HG03469 (cell line): ENCODE measurements at regions not wholly inside any gene's neighbourhood (a gene's known extent, or its start where the extent isn't known, plus 50 kb on each side); places are given as distances from the start of the nearest gene placed in this dataset.

Experiments used
- ATAC-seq: cut with Tn5 transposase; IDR thresholded peaks from one replicate; pipeline ENCODE4 v1.9.1; 2021; ENCODE audit warnings: mild to moderate bottlenecking, moderate library complexity, moderate number of reproducible peaks; ENCODE audit not compliant: unreplicated experiment

- ATAC-seq: no peak
Observed at GRCh38 chr18:60319129-60319528, 53.4 kb downstream of the MC4R start.

DNA sequence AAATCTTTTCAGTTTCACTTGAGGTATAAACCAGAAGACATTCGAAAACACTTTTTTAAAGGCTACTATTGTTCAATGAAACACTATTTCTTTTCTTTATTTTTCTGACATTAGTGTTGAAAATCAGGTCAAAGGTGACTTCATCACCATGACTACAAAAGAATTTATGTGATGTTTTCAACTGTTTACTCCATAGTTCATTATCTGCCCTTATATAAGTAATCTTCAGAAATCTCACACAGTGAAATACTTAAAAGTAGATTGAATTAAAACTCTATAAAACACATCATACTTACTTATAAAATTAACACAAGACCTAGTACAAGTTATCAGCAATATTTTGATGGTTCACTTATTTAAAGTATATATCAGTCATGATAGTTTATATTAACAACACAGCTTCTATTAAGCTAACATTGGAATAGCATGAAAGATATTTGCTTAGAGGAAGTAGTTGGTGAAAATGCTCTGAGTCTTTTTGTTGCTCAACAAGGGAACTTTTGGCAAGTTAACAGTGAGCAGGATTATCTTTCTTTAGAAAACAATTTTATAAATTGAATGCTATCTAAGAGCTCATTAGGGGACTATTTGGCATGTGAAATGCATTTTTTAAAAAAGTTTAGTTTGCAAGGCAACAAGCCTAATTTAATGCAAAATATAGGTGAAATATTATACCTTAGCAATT, 60.8 kb downstream of the MC4R start:
- ATAC-seq: no peak

DNA sequence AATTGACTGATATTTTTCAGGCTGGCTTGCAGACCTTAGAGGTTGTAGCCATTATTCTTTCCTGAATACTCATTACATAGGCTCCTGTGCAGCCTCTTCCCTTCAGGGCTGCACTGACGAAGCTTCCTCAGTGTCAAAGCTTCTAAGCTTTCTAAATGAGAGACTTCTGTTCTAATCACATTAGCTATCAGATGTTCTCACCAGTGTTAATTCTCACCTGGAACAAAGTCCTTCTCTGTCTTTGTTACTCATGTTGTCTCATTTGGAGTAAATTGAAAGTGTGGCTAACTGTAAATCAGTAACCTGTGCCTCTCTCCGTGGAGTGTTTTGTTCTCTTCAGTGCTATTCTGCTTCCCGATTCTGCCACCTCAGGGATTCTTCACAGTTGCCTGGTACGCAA, 76.9 kb downstream of the MC4R start:
- ATAC-seq: no peak

DNA sequence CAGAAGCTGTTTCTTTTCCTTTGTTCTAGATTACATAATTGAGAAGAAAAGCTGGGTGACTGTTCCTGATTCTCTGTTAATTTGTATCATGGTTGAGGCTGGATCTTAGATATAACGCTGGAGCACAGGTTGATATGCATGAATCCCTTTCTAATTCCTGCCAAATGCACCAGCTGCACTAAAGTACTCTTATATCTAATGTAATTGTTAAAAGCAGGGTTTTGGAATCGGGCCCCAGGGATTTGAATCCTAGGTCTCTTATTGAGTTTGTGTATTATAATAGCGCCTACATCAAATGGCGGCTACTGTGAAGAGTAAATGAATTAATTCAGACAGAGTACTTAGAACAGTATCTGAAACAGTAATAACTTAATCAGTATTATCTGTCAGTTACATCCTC, 80.4 kb downstream of the MC4R start:
- no peak for ATAC-seq

DNA sequence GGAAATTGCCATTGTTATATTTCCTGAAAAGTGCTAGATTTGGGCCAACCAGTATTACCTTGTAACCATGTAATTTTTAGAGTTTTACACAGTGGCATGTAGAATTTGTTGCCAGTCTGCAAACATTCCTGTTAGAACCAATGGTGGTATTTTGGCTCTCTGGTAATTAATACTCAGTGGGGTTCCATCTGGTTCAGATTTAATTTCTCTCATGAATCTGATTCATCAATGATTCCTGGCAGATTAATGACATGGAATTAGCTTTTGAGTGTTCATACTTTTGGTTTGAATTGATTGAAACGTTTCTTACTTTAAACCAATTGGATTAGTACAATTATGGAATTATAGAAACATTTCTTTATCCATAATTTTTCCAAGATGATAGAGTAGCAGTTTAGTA, 93.2 kb downstream of the MC4R start:
- no peak for ATAC-seq

- ATAC-seq: no peak
Observed at GRCh38 chr18:60277855-60278480, 94.6 kb downstream of the MC4R start.

GRCh38 chr18:60267391-60268058, 105.0 kb downstream of the MC4R start:
- no peak for ATAC-seq

DNA sequence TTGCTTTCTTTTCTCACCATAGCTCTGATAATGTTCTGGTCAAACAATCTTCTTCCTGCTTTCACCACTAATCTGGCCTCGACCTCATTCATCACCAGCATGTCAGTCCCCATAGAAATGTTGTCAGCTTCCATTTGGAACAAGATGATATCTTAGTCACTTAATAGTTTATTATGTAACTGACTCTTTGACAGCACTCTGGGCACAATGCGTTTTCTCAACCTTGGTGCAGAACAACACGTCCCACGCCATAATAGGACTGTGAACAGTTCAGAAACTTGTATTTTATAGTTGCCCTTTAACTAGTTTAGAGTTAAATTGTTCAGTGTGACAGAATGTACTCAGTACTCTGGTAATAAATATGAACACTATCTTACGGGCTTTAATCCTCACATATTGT, 106.0 kb downstream of the MC4R start:
- ATAC-seq: no peak

DNA sequence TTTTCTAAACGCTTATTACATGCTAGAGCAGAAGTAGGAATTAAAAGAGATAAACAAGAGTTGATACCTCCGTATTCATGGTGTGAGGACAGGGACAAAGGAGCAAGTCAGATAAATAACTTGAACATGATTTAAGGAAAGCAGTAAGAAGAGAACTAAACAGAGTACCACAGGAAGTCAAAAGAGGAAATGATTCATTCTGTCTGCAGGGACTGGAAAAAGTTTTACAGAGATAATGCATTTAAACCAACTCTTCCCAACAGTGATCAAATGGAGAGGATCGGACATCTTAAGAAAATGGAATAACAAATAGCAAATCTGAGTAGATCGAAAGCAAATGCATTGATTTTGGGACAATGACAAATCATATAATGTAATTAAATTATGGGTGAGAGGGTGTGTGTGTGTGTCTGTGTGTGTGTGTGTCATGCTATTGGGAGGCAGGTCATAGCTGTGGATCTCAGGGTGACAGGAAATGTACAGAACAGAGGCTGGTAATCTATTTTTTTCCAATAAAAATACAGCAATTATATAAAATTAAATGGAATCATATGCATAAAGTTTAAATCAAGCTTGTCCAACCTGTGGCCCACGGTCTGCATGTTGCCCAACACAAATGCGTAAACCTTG, 113.4 kb downstream of the MC4R start:
- ATAC-seq: peak; percentile 72

GRCh38 chr18:60249388-60249787, 123.2 kb downstream of the MC4R start:
- ATAC-seq: no peak

- ATAC-seq: no peak
Observed at GRCh38 chr18:60248336-60249330, 123.9 kb downstream of the MC4R start.

- peak; percentile 61 for ATAC-seq
Observed at GRCh38 chr18:60247103-60247502, 125.5 kb downstream of the MC4R start.

- peak; percentile 68 for ATAC-seq
Observed at GRCh38 chr18:60246606-60247005, 126.0 kb downstream of the MC4R start.

GRCh38 chr18:60245096-60245495, 127.5 kb downstream of the MC4R start:
- ATAC-seq: no peak

- peak; percentile 96 for ATAC-seq
Observed at GRCh38 chr18:60239024-60239710, 133.4 kb downstream of the MC4R start.

- ATAC-seq: no peak
Observed at GRCh38 chr18:60235164-60235563, 137.4 kb downstream of the MC4R start.

DNA sequence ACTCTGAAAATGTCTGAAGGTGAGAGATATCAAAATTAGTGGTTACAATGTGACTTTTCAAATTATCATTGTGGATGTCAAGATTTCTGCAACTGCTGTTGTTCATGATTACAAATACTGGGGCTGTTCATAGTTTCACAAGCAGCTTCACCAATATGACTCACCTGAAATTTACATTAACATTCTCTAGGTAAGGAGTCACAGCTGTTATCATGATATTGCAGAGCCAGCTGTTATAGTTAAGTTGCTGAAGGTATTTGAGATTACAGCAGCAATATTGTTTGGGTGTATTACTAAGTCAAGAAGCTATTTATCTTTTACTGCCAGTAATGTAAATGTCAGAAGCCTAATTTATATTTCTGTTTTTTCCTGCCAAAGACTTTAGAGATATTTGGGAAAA, 140.0 kb downstream of the MC4R start:
- ATAC-seq: no peak

- ATAC-seq: no peak
Observed at GRCh38 chr18:60228609-60229595, 143.7 kb downstream of the MC4R start.

- no peak for ATAC-seq
Observed at GRCh38 chr18:60215432-60215831, 157.1 kb downstream of the MC4R start.
